ENCODE measurements at regions not wholly inside any gene's neighbourhood (a gene's known extent, or its start where the extent isn't known, plus 50 kb on each side); places are given as distances from the start of the nearest gene placed in this dataset.

DNA sequence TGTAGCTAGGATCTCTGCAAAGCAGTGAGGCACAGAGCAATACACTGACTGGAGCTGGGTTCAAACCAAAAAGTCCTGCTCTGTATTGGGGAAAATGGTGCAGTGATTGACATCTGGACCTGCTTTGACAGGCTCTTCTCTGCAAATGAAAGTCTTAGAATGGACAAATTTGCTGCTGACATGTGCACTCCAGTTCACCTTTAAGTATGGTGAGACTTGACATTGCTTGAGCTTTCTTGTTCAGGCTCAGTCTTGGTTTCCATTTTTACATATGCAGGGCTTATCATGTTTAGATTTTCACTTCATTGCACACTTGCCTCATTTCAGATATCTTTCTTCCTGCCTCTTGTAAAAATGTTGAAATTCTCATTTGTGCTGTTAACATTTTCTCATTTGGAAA lies 1655.0 kb downstream of the MRPL39 start:
- H3K36me3 ChIP-seq, result no peaks in the 10 kb centered on the region
- H3K4me3 ChIP-seq, result no peak overlapping the region
- no peaks in the 10 kb centered on the region for H3K9me3 ChIP-seq
- H3K27me3 ChIP-seq, result no peaks in the 10 kb centered on the region
- no peak for DNase-seq
- no peak overlapping the region for H3K27ac ChIP-seq
- no peaks in the 10 kb centered on the region for H3K4me1 ChIP-seq (ENCODE audit: insufficient read depth)
- intact Hi-C loops (cut with DNase I), result no loop called here
- TF ChIP-seq EP300 (IDR thresholded peaks at IDR 0.05) (no peak), POLR2A (IDR thresholded peaks at IDR 0.05) (no peak)
- TF ChIP-seq, protein P1, sequence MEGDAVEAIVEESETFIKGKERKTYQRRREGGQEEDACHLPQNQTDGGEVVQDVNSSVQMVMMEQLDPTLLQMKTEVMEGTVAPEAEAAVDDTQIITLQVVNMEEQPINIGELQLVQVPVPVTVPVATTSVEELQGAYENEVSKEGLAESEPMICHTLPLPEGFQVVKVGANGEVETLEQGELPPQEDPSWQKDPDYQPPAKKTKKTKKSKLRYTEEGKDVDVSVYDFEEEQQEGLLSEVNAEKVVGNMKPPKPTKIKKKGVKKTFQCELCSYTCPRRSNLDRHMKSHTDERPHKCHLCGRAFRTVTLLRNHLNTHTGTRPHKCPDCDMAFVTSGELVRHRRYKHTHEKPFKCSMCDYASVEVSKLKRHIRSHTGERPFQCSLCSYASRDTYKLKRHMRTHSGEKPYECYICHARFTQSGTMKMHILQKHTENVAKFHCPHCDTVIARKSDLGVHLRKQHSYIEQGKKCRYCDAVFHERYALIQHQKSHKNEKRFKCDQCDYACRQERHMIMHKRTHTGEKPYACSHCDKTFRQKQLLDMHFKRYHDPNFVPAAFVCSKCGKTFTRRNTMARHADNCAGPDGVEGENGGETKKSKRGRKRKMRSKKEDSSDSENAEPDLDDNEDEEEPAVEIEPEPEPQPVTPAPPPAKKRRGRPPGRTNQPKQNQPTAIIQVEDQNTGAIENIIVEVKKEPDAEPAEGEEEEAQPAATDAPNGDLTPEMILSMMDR (IDR thresholded peaks at IDR 0.05), result no peak

DNA sequence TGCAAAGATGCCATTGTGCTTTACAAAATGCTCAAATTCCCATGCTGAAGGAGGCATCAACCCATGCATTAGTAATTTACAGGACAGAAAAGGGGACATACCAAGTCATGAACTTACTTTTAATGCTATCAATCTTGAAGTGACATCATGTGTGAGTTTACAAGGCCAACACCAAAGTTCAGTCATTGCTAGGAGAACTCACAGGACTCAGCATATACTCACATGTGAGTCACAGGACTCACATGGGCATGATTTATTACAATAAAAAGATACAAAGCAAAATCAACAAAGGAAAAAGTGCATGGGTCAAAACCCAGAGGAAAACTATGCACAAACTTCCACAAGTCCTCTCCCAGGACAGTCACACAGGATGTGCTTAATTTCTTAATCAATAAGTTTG lies 1656.0 kb downstream of the MRPL39 start:
- intact Hi-C loops (cut with DNase I), result no loop called here
- no peaks in the 10 kb centered on the region for H3K27me3 ChIP-seq

DNA sequence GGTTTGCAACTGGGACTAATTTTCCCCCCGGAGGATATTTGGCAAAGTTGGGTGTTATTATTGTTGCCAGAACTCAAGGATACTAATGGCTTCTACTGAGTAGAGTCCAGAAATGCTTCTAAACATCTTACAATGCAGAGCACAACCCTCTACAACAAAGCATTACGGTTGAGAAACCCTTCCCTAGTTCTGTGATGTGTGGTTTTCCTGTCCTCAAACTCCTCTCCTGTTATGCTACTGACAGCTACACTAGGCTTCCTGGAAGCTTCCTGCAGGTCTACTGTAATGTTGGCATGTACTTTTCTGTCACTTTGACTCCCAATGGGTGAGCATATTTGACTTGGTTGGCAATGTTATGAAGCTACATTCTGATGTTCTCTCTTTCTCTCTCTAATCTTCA lies 1656.9 kb downstream of the MRPL39 start:
- 81 to 92% (median 91%) methylated on average over 2 of the region's 2 CpGs for WGBS, 3 donors
- no peak for DNase-seq
- intact Hi-C loops (cut with DNase I), result no loop called here
- Histone ChIP-seq H3K4me1 (ENCODE audit: insufficient read depth) (no peaks in the 10 kb centered on the region), H3K4me3 (no peak overlapping the region), H3K27me3 (no peaks in the 10 kb centered on the region), H3K36me3 (no peaks in the 10 kb centered on the region), H3K9me3 (no peaks in the 10 kb centered on the region), H3K27ac (no peak overlapping the region)
- TF ChIP-seq EP300 (IDR thresholded peaks at IDR 0.05), result no peak
- TF ChIP-seq, protein P1 (IDR thresholded peaks at IDR 0.05), result no peak

More for the DNA sequence above, 1656.0 kb downstream of the MRPL39 start:
- H3K4me3 ChIP-seq, result no peak overlapping the region
- no peaks in the 10 kb centered on the region for H3K36me3 ChIP-seq
- TF ChIP-seq POLR2A (IDR thresholded peaks at IDR 0.05) (no peak), EP300 (IDR thresholded peaks at IDR 0.05) (no peak)
- TF ChIP-seq, protein P1 (IDR thresholded peaks at IDR 0.05), result no peak
- DNase-seq, result no peak
- no peaks in the 10 kb centered on the region for H3K4me1 ChIP-seq (ENCODE audit: insufficient read depth)
- H3K27ac ChIP-seq, result no peak overlapping the region
- H3K9me3 ChIP-seq, result no peaks in the 10 kb centered on the region

DNA sequence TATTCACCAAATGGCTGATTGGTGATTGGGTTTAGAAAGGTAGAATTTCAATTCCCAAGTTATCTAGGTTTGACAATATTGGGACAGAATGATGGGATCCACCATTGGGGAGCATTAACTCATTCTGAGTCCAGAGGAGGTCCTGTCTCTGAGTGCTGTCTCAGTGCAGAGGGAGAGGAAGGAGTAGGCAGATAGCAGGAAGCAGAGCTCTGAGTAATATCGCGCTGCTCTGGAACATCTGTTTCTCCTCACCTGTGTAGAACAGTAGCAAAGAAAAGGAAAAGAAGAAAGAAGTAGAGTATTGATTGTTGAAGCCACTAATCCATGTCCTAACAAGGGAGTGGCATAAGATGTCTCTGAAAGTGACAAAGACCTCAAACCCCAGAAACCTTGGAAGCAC lies 1657.8 kb downstream of the MRPL39 start:
- H3K9me3 ChIP-seq, result no peaks in the 10 kb centered on the region
- intact Hi-C loops (cut with DNase I), result no loop called here
- no peak overlapping the region for H3K4me3 ChIP-seq
- H3K36me3 ChIP-seq, result no peaks in the 10 kb centered on the region
- H3K27me3 ChIP-seq, result no peaks in the 10 kb centered on the region
- DNase-seq, result no peak
- no peak overlapping the region for H3K27ac ChIP-seq
- no peak for TF ChIP-seq POLR2A (IDR thresholded peaks at IDR 0.05)
- no peak for TF ChIP-seq EP300 (IDR thresholded peaks at IDR 0.05)
- TF ChIP-seq, protein P1 (IDR thresholded peaks at IDR 0.05), result no peak
- H3K4me1 ChIP-seq (ENCODE audit: insufficient read depth), result no peaks in the 10 kb centered on the region
- 83 to 88% (median 85%) methylated on average over 2 of the region's 2 CpGs for WGBS, 3 donors
